Fibroblast of lung (primary cell): ENCODE measurements at regions not wholly inside any gene's neighbourhood (a gene's known extent, or its start where the extent isn't known, plus 50 kb on each side); places are given as distances from the start of the nearest gene placed in this dataset.
"Not testable (repeated sequence)": the region's sequence is repeated elsewhere in the genome, so short reads cannot be mapped to it uniquely, and the experiment has no call there.

Source experiments
- EZH2 ChIP-seq: IDR thresholded peaks from 2 replicates; pipeline ENCODE4 v1.5.1; 2012; ENCODE audit warnings: low read length, control low read depth, mild to moderate bottlenecking; ENCODE audit errors: missing control alignments
- TF ChIP-seq, protein P1 (sequence below), 2 donors: IDR thresholded peaks in 1 of 2; conservative IDR thresholded peaks in 1 of 2; 1 replicate in 1 of 2; 2 replicates in 1 of 2; pipeline ENCODE4 v1.5.1; 2011 to 2012; ENCODE audit warnings: low read length in 2 of 2, control low read depth in 1 of 2, inconsistent platforms in 1 of 2, low read depth in 1 of 2, mild to moderate bottlenecking in 1 of 2

DNA sequence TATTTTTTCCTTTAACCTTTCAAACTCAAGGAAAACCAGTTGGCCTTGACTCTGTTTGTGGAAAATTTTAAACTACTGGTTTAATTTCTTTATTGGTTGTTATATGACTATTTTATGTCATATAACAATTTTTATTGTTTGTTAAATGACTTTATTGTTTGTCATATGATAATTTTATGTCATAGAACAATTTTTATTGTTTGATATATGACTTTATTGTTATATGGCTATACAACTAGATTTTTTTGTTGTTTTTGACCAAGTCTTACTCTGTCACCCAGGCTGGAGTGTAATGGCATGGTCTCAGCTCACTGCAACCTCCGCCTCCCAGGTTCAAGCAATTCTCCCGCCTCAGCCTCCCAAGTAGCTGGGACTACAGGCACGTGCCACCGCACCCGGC, 61.1 kb upstream of the TRIM77 start:
- TF ChIP-seq, protein P1, sequence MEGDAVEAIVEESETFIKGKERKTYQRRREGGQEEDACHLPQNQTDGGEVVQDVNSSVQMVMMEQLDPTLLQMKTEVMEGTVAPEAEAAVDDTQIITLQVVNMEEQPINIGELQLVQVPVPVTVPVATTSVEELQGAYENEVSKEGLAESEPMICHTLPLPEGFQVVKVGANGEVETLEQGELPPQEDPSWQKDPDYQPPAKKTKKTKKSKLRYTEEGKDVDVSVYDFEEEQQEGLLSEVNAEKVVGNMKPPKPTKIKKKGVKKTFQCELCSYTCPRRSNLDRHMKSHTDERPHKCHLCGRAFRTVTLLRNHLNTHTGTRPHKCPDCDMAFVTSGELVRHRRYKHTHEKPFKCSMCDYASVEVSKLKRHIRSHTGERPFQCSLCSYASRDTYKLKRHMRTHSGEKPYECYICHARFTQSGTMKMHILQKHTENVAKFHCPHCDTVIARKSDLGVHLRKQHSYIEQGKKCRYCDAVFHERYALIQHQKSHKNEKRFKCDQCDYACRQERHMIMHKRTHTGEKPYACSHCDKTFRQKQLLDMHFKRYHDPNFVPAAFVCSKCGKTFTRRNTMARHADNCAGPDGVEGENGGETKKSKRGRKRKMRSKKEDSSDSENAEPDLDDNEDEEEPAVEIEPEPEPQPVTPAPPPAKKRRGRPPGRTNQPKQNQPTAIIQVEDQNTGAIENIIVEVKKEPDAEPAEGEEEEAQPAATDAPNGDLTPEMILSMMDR (conservative IDR thresholded peaks at IDR 0.05 in 1 of 2, IDR thresholded peaks at IDR 0.05 in 1 of 2; ENCODE audit: low read depth in 1 of 2, low read length in 2 of 2) = not testable (repeated sequence)
- TF ChIP-seq EZH2 = not testable (repeated sequence)
